CD4-positive, alpha-beta T cell (primary cell): ENCODE measurements at regions not wholly inside any gene's neighbourhood (a gene's known extent, or its start where the extent isn't known, plus 50 kb on each side); places are given as distances from the start of the nearest gene placed in this dataset.

ENCODE experiments used
- ATAC-seq: fragments of 200-7000 bp; cut with Tn5 transposase; one replicate; pipeline ENCODE4 v1.10.0; 2022; ENCODE audit warnings: mild to moderate bottlenecking; ENCODE audit not compliant: poor library complexity
- CTCF ChIA-PET: fragments of 350-600 bp; sonication (Branson Sonifier 250); formaldehyde crosslinking; loops from one replicate; lab custom pipeline; 2021; ENCODE audit warnings: antibody characterized with exemption, inconsistent platforms; lab: Charles Lee
- POLR2A ChIA-PET: fragments of 350-600 bp; sonication (Branson Sonifier 250); formaldehyde crosslinking; loops from one replicate; lab custom pipeline; 2021; ENCODE audit warnings: antibody characterized with exemption, inconsistent platforms; lab: Charles Lee
- DNase-seq, 14 experiments: peaks; one replicate each; pipeline ENCODE4 v3.0.0-alpha.2; 2013 to 2020; ENCODE audit warnings: mixed read lengths in 2 of 14
- H3K27ac ChIP-seq, 2 donors: one replicate each; pipeline versions ENCODE4 v1.5.1 to v1.7.0; 2013; ENCODE audit warnings: low read length in 2 of 2, low read depth in 1 of 2, mild to moderate bottlenecking in 1 of 2
- H3K27me3 ChIP-seq, 2 experiments: 1 replicate in 1 of 2; 2 replicates in 1 of 2; pipeline versions ENCODE4 v1.6.1 to v1.7.0; 2013; ENCODE audit warnings: low read length in 2 of 2, control low read depth in 1 of 2, mild to moderate bottlenecking in 1 of 2, moderate library complexity in 1 of 2; ENCODE audit not compliant: insufficient read depth in 2 of 2, control insufficient read depth in 1 of 2
- H3K36me3 ChIP-seq: one replicate; pipeline ENCODE4 v1.6.1; 2013; ENCODE audit warnings: low read length, control low read depth; ENCODE audit not compliant: insufficient read depth
- H3K4me1 ChIP-seq: one replicate; pipeline ENCODE4 v1.6.1; 2013; ENCODE audit warnings: low read length, control low read depth; ENCODE audit not compliant: insufficient read depth
- H3K4me3 ChIP-seq: one replicate; pipeline ENCODE4 v1.5.1; 2013; ENCODE audit warnings: mild to moderate bottlenecking, low read length, moderate library complexity
- H3K9me3 ChIP-seq, 2 experiments: 1 replicate in 1 of 2; 2 replicates in 1 of 2; pipeline versions ENCODE4 v1.6.1 to v1.7.0; 2013; ENCODE audit warnings: low read length in 2 of 2, mild to moderate bottlenecking in 2 of 2, control low read depth in 1 of 2, moderate library complexity in 1 of 2; ENCODE audit not compliant: control insufficient read depth in 1 of 2, insufficient read depth in 1 of 2
- H3K27ac Mint-ChIP-seq: one replicate; pipeline ENCODE4 v1.8.0; 2020; ENCODE audit warnings: mixed read lengths
- H3K27me3 Mint-ChIP-seq: one replicate; pipeline ENCODE4 v1.8.0; 2021; ENCODE audit warnings: mixed read lengths
- H3K36me3 Mint-ChIP-seq: one replicate; pipeline ENCODE4 v1.8.0; 2021; ENCODE audit warnings: low read depth, mixed read lengths
- H3K4me1 Mint-ChIP-seq: one replicate; pipeline ENCODE4 v1.8.0; 2021; ENCODE audit warnings: low read depth, mixed read lengths
- H3K4me3 Mint-ChIP-seq: one replicate; pipeline ENCODE4 v1.8.0; 2020; ENCODE audit warnings: mild to moderate bottlenecking, mixed read lengths
- H3K9me3 Mint-ChIP-seq: one replicate; pipeline ENCODE4 v1.8.0; 2020; ENCODE audit warnings: mixed read lengths
- CTCF ChIP-seq: fragments of 200-600 bp; IDR thresholded peaks from one replicate; pipeline ENCODE4 v1.8.0; 2022; ENCODE audit warnings: antibody characterized with exemption, mild to moderate bottlenecking
- intact Hi-C, 2 experiments: fragments of 100-400 bp; cut with DNase I in 1 of 2; cut with micrococcal nuclease in 1 of 2; formaldehyde crosslinking; loops; one replicate each; pipeline versions ENCODE4 v1.15.1 to v1.9.0; 2023 to 2025; cut with DNase I, micrococcal nuclease

GRCh38 chr2:139495851-139496250 is 715.7 kb upstream of the NXPH2 start:
- TF ChIP-seq CTCF: no peak
- Histone ChIP-seq H3K36me3 (no peaks in the 10 kb centered on the region), H3K27me3 (no peaks in the 10 kb centered on the region), H3K9me3 (no peaks in the 10 kb centered on the region), H3K4me3 (no peak overlapping the region), H3K4me1 (no peaks in the 10 kb centered on the region), H3K27ac (no peak overlapping the region)
- no peaks in the 10 kb centered on the region for H3K36me3 Mint-ChIP-seq
- no peaks in the 10 kb centered on the region for H3K4me1 Mint-ChIP-seq
- no peak overlapping the region for H3K4me3 Mint-ChIP-seq
- ChIA-PET CTCF (no interaction called here), POLR2A (no interaction called here)
- intact Hi-C loops: no loop called here
- ATAC-seq: no peak
- no peak overlapping the region for H3K27ac Mint-ChIP-seq
- peaks cover 17% of the 10 kb centered on the region for H3K9me3 Mint-ChIP-seq
- no peak for DNase-seq
- no peaks in the 10 kb centered on the region for H3K27me3 Mint-ChIP-seq

- H3K4me1 Mint-ChIP-seq: no peaks in the 10 kb centered on the region
- H3K36me3 Mint-ChIP-seq: no peaks in the 10 kb centered on the region
- Histone ChIP-seq H3K36me3 (no peaks in the 10 kb centered on the region), H3K27me3 (no peaks in the 10 kb centered on the region), H3K27ac (no peak overlapping the region), H3K4me1 (no peaks in the 10 kb centered on the region), H3K9me3 (peaks cover 0 to 3% of the 10 kb centered on the region in 2 experiments), H3K4me3 (no peak overlapping the region)
- no peak overlapping the region for H3K27ac Mint-ChIP-seq
- no peak for TF ChIP-seq CTCF
- no peak for ATAC-seq
- POLR2A ChIA-PET: no interaction called here
- H3K9me3 Mint-ChIP-seq: peaks cover 8% of the 10 kb centered on the region
- CTCF ChIA-PET: no interaction called here
- no peak for DNase-seq
- H3K4me3 Mint-ChIP-seq: no peak overlapping the region
- intact Hi-C loops: no loop called here
- no peaks in the 10 kb centered on the region for H3K27me3 Mint-ChIP-seq
Observed at GRCh38 chr2:139492131-139492680, 712.0 kb upstream of the NXPH2 start.

- Histone ChIP-seq H3K4me1 (no peaks in the 10 kb centered on the region), H3K36me3 (no peaks in the 10 kb centered on the region), H3K27me3 (no peaks in the 10 kb centered on the region), H3K9me3 (no peaks in the 10 kb centered on the region), H3K27ac (no peak overlapping the region), H3K4me3 (no peak overlapping the region)
- Mint-ChIP-seq H3K4me1 (no peaks in the 10 kb centered on the region), H3K9me3 (peaks cover 10% of the 10 kb centered on the region), H3K27ac (no peak overlapping the region), H3K27me3 (no peaks in the 10 kb centered on the region), H3K4me3 (no peak overlapping the region), H3K36me3 (no peaks in the 10 kb centered on the region)
- no peak for TF ChIP-seq CTCF
- CTCF ChIA-PET: no interaction called here
- ATAC-seq: no peak
- DNase-seq: no peak
- intact Hi-C loops: no loop called here
- POLR2A ChIA-PET: no interaction called here
Observed at GRCh38 chr2:139480161-139480650, 700.0 kb upstream of the NXPH2 start.
